RWPE1 (cell line): ENCODE measurements at regions not wholly inside any gene's neighbourhood (a gene's known extent, or its start where the extent isn't known, plus 50 kb on each side); places are given as distances from the start of the nearest gene placed in this dataset.

ENCODE experiments used
- CTCF ChIA-PET: fragments of 350-600 bp; sonication (Branson Sonifier 250); formaldehyde crosslinking; extraction: SDS; loops from one replicate; lab custom pipeline; 2021; lab: Yijun Ruan, JAX
- POLR2A ChIA-PET: fragments of 400-600 bp; formaldehyde crosslinking; extraction: SDS; loops from one replicate; lab custom pipeline; 2020; ENCODE audit warnings: antibody characterized with exemption; ENCODE audit not compliant: low non-redundant PET; lab: Yijun Ruan, JAX
- DNase-seq: peaks from one replicate; pipeline ENCODE4 v3.0.0; 2012; ENCODE audit warnings: low spot score
- H3K27ac ChIP-seq: fragments of 450-650 bp; 2 replicates; pipeline ENCODE4 v1.5.1; 2017
- TF ChIP-seq, protein P1 (sequence below): fragments of 450-650 bp; conservative IDR thresholded peaks from 2 replicates; pipeline ENCODE4 v1.5.1; 2017; ENCODE audit warnings: low read depth, mild to moderate bottlenecking

DNA sequence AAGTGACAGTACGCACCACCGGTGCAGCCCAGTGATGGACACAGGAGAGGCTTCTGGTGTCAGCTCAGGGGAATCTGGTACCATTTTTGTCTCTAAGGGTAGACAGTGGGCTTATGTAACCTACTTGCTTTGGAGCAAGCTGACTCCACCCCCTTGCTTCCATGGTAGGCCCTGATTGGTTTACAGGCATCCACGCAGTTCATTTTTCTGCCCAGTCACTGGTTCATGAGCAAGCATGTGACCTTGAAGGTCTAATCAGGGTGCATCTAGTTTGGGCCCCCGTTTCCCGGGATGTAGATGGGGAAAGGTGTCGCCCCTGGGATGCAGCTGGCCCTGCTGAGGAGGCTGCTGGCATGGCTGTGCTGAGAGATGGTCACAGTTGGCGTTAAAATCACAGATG is 244.8 kb upstream of the KCNG1 start:
- POLR2A ChIA-PET: no interaction called here
- no peak overlapping the region for H3K27ac ChIP-seq
- TF ChIP-seq, protein P1, sequence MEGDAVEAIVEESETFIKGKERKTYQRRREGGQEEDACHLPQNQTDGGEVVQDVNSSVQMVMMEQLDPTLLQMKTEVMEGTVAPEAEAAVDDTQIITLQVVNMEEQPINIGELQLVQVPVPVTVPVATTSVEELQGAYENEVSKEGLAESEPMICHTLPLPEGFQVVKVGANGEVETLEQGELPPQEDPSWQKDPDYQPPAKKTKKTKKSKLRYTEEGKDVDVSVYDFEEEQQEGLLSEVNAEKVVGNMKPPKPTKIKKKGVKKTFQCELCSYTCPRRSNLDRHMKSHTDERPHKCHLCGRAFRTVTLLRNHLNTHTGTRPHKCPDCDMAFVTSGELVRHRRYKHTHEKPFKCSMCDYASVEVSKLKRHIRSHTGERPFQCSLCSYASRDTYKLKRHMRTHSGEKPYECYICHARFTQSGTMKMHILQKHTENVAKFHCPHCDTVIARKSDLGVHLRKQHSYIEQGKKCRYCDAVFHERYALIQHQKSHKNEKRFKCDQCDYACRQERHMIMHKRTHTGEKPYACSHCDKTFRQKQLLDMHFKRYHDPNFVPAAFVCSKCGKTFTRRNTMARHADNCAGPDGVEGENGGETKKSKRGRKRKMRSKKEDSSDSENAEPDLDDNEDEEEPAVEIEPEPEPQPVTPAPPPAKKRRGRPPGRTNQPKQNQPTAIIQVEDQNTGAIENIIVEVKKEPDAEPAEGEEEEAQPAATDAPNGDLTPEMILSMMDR: no peak
- CTCF ChIA-PET: no interaction called here
- DNase-seq: no peak

DNA sequence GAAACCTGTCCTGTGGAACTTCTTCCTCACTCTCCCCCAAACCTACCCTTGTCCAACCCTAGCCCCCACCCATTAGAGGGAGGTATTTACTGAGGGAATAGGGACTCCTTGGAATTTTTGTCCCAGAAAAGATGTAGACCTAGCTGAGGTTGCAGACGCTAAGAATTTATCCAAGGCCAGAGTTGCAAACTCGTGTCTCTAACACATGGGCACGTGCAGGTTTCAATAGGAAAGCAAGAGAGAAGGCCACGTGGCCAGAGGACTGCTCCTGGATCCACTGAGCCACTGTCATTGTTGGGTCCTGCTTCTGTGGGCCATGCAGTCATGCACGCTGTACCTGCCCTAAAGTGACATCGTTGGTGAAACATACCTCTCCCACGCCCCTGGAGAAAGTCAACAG is 243.4 kb upstream of the KCNG1 start:
- no peak overlapping the region for H3K27ac ChIP-seq
- TF ChIP-seq, protein P1: no peak
- ChIA-PET CTCF (interaction anchor here (0.6 to 1.0 kb wide), 2 partner anchors 154 to 248 kb away, joined by 3 read pairs; no protein-coding TSS in a partner anchor), POLR2A (no interaction called here)
- DNase-seq: no peak

DNA sequence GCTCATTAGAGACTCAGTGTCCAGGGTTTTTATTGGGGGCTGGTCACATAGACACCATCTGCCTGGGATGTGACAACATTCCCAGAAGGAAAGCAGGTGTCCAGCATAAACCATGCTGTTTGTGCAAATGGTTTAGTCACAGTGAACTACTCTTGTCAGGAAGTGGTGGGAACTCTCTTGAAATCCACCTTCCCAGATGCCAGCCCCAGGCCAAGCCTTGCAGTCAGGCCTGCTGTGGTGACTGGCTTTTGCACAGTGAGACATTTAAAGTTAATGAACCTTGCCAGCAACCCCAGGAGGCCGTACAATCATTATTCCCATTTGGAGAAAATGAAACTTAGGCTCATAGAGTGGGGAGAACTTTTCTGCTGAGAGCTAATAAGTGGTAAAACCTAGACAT is 242.5 kb upstream of the KCNG1 start:
- DNase-seq: no peak
- H3K27ac ChIP-seq: no peak overlapping the region
- TF ChIP-seq, protein P1: no peak
- ChIA-PET CTCF (interaction anchor here (1.0 kb wide), 1 partner anchor 153 kb away, joined by 3 read pairs; no protein-coding TSS in a partner anchor), POLR2A (no interaction called here)

DNA sequence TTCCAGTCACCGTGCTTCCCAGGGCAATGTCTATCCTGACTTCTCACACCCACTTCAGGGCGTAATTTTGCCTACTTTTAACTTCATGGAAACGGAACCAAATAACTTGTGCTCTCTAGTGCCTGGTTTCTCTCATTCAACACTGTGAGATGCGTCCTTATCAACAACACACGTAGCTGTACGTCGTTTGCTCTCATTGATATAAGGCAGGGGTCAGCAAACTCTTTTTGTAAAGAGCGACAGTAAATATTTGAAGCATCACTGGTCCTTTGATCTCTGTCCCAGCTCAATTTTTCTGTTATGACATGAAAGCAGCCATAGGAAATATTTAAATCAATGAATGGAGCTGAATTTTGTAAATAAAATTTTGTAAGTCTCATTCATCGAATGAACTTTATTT is 239.3 kb upstream of the KCNG1 start:
- no peak overlapping the region for H3K27ac ChIP-seq
- TF ChIP-seq, protein P1: no peak
- DNase-seq: no peak
- ChIA-PET POLR2A (no interaction called here), CTCF (interaction anchor here (0.7 to 1.1 kb wide), 4 partner anchors 23 to 269 kb away, joined by 3 to 6 read pairs (median 3); no protein-coding TSS in a partner anchor)

DNA sequence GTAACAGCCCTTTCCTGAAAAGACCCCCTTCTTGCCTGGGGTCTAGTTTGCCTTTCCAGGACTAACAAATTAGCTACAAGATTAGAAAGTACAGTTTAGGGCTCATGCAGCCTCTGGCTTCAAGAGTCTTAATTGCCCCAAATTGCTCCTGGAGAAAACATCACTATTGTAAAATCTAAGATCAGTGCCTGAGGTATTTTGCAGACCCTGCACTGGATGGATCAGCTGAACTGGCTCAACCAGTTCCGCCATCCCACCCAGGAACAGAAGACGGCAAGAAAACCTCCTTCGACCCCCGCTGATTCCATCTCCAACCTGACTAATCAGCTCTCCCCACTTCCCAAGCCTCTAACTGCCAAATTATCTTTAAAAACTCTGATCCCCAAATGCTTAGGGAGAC is 236.5 kb upstream of the KCNG1 start:
- ChIA-PET CTCF (interaction anchor here (1.2 kb wide), 1 partner anchor 11 kb away, joined by 4 read pairs; no protein-coding TSS in a partner anchor), POLR2A (no interaction called here)
- DNase-seq: no peak
- TF ChIP-seq, protein P1: no peak
- H3K27ac ChIP-seq: no peak overlapping the region

- POLR2A ChIA-PET: no interaction called here
- H3K27ac ChIP-seq: peak overlapping the region; percentile 63
- DNase-seq: peak; percentile 99
- TF ChIP-seq, protein P1: no peak
- CTCF ChIA-PET: interaction anchor here (0.7 to 1.2 kb wide), 2 partner anchors 10 to 32 kb away, joined by 4 read pairs; no protein-coding TSS in a partner anchor
Observed at GRCh38 chr20:51258582-51259165, 235.8 kb upstream of the KCNG1 start.
